ENCODE measurements at regions not wholly inside any gene's neighbourhood (a gene's known extent, or its start where the extent isn't known, plus 50 kb on each side); places are given as distances from the start of the nearest gene placed in this dataset.

GRCh38 chr9:89723469-89724100 is 118.8 kb downstream of the GADD45G start:
- no peak for DNase-seq (ENCODE audit: low spot score)

GRCh38 chr9:89724659-89725058 is 119.8 kb downstream of the GADD45G start:
- no peak for DNase-seq (ENCODE audit: low spot score)

- no peak for DNase-seq (ENCODE audit: low spot score)
Measured at GRCh38 chr9:89725271-89725670, 120.5 kb downstream of the GADD45G start.

- DNase-seq (ENCODE audit: low spot score) = no peak
Measured at GRCh38 chr9:89729954-89730530, 125.2 kb downstream of the GADD45G start.

GRCh38 chr9:89730715-89731114 is 125.9 kb downstream of the GADD45G start:
- DNase-seq (ENCODE audit: low spot score) = no peak

- DNase-seq (ENCODE audit: low spot score) = no peak
Measured at GRCh38 chr9:89731262-89732182, 126.7 kb downstream of the GADD45G start.

GRCh38 chr9:89732295-89732938 is 127.6 kb downstream of the GADD45G start:
- DNase-seq (ENCODE audit: low spot score) = no peak

GRCh38 chr9:89732939-89733324 is 128.1 kb downstream of the GADD45G start:
- no peak for DNase-seq (ENCODE audit: low spot score)

GRCh38 chr9:89734600-89735041 is 129.8 kb downstream of the GADD45G start:
- no peak for DNase-seq (ENCODE audit: low spot score)

GRCh38 chr9:89738137-89738932 is 133.5 kb downstream of the GADD45G start:
- DNase-seq (ENCODE audit: low spot score) = no peak

GRCh38 chr9:89739511-89739910 is 134.7 kb downstream of the GADD45G start:
- DNase-seq (ENCODE audit: low spot score) = peak; percentile 13

GRCh38 chr9:89739916-89740315 is 135.1 kb downstream of the GADD45G start:
- no peak for DNase-seq (ENCODE audit: low spot score)

GRCh38 chr9:89740722-89741121 is 135.9 kb downstream of the GADD45G start:
- peak; percentile 24 for DNase-seq (ENCODE audit: low spot score)

GRCh38 chr9:89742660-89743059 is 137.8 kb downstream of the GADD45G start:
- peak; percentile 10 for DNase-seq (ENCODE audit: low spot score)

GRCh38 chr9:89743216-89743572 is 138.4 kb downstream of the GADD45G start:
- DNase-seq (ENCODE audit: low spot score) = no peak

GRCh38 chr9:89743573-89744254 is 138.9 kb downstream of the GADD45G start:
- peak; percentile 79 for DNase-seq (ENCODE audit: low spot score)

GRCh38 chr9:89744255-89744648 is 139.4 kb downstream of the GADD45G start:
- no peak for DNase-seq (ENCODE audit: low spot score)

GRCh38 chr9:89744730-89745129 is 139.9 kb downstream of the GADD45G start:
- DNase-seq (ENCODE audit: low spot score) = no peak

- no peak for DNase-seq (ENCODE audit: low spot score)
Measured at GRCh38 chr9:89745601-89746376, 141.0 kb downstream of the GADD45G start.

- no peak for DNase-seq (ENCODE audit: low spot score)
Measured at GRCh38 chr9:89746385-89747116, 141.7 kb downstream of the GADD45G start.
